ENCODE measurements at regions not wholly inside any gene's neighbourhood (a gene's known extent, or its start where the extent isn't known, plus 50 kb on each side); places are given as distances from the start of the nearest gene placed in this dataset.

- no peak for TF ChIP-seq EP300 (IDR thresholded peaks at IDR 0.05; ENCODE audit: low read depth)
- TF ChIP-seq POLR2A (IDR thresholded peaks at IDR 0.05) = no peak
- TF ChIP-seq CTCF (IDR thresholded peaks at IDR 0.05) = no peak
Measured at GRCh38 chr5:68958428-68958827, 135.4 kb upstream of the SLC30A5 start.

Data from transverse colon (tissue), 3 donors.